ENCODE measurements at regions not wholly inside any gene's neighbourhood (a gene's known extent, or its start where the extent isn't known, plus 50 kb on each side); places are given as distances from the start of the nearest gene placed in this dataset.

DNA sequence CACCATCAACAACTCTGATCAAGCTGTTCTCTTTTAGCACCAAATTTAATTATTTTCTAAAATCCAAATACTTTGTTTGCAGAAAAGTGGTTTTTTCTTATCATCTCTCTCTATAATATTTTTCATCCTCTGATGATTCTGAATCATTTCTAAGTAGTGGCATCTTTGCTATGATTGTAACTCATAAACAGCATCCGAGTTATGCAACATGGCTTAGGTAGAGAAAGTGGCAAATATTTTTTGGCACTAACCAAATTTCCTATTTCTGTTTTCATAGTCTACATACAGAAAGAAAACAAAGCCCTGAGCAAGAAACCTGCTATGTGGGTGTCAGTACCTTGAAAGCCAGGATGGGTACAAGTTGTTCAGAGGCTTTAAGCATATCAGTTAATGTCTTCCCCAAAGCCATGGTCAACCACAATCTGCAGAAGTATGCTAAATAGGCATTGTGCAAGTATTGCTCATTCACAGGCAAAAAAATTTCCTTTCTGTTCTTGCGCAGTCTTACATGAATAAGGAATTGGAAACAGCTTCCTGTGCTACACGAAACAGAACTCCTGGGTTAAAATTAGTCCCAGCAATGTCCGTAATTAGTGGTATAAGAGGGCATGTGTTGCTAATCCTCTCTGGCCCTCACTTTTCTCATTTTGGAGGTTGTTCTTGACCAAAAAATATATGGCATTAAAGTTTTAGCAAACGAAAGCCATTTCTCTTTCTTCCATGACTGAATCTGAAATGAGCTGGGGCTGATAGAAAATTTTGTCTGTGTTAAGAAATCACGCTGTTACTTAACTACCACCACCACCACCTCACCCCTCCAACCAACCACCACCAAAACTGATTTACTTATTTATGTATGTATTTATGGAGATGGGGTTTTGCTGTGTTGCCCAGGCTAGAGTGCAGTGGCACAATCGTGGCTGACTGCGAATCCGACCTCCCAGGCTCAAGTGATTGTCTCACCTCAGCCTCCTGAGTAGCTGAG is 325.6 kb upstream of the MAGI2 start:
- TF ChIP-seq GATA2 (IDR thresholded peaks at IDR 0.05; ENCODE audit: low read depth, low read length) (no peak), GATA3 (IDR thresholded peaks at IDR 0.05; ENCODE audit: low read depth, low read length) (no peak)

All from SH-SY5Y (cell line).